Fibroblast of lung (primary cell): ENCODE measurements at regions not wholly inside any gene's neighbourhood (a gene's known extent, or its start where the extent isn't known, plus 50 kb on each side); places are given as distances from the start of the nearest gene placed in this dataset.

ENCODE experiments used
- DNase-seq, 2 donors: peaks; one replicate each; pipeline versions ENCODE4 v3.0.0 to v3.0.0-alpha.2; 2010; ENCODE audit warnings: low read depth in 2 of 2
- H2AFZ ChIP-seq: 2 replicates; pipeline ENCODE4 v1.5.1; 2012; ENCODE audit warnings: low read length, control low read depth, inconsistent platforms
- H3K27ac ChIP-seq: 2 replicates; pipeline ENCODE4 v1.5.1; 2011; ENCODE audit warnings: low read length, control low read depth; ENCODE audit not compliant: insufficient read depth
- H3K27me3 ChIP-seq: 2 replicates; pipeline ENCODE4 v1.5.1; 2011; ENCODE audit warnings: mild to moderate bottlenecking, low read length; ENCODE audit not compliant: control insufficient read depth, insufficient read depth
- H3K36me3 ChIP-seq: 2 replicates; pipeline ENCODE4 v1.5.1; 2011; ENCODE audit warnings: low read length; ENCODE audit not compliant: control insufficient read depth, insufficient read depth
- H3K4me1 ChIP-seq: 2 replicates; pipeline ENCODE4 v1.5.1; 2011; ENCODE audit warnings: low read length; ENCODE audit not compliant: control insufficient read depth, insufficient read depth; ENCODE audit errors: extremely low read depth
- H3K4me2 ChIP-seq: 2 replicates; pipeline ENCODE4 v1.5.1; 2011; ENCODE audit warnings: low read length, control low read depth; ENCODE audit not compliant: insufficient read depth; ENCODE audit errors: extremely low read depth
- H3K4me3 ChIP-seq, 4 experiments: fragments of 200-600 bp in 1 of 4; sonication (generic) in 1 of 4; replicated peaks in 1 of 4; 2 replicates each; pipeline ENCODE4 v1.5.1; 2011 to 2016; ENCODE audit warnings: low read length in 4 of 4, low read depth in 3 of 4, mild to moderate bottlenecking in 3 of 4, control low read depth in 2 of 4, inconsistent platforms in 1 of 4, mixed read lengths in 1 of 4; ENCODE audit not compliant: insufficient read depth in 1 of 4; ENCODE audit errors: control extremely low read depth in 1 of 4
- H3K79me2 ChIP-seq: 2 replicates; pipeline ENCODE4 v1.5.1; 2012; ENCODE audit warnings: mild to moderate bottlenecking, low read length, inconsistent platforms; ENCODE audit not compliant: control insufficient read depth, insufficient read depth
- H3K9ac ChIP-seq: 2 replicates; pipeline ENCODE4 v1.5.1; 2011; ENCODE audit warnings: mild to moderate bottlenecking, low read length, control low read depth; ENCODE audit not compliant: insufficient read depth
- H3K9me3 ChIP-seq: 2 replicates; pipeline ENCODE4 v1.5.1; 2012; ENCODE audit warnings: low read depth, low read length; ENCODE audit not compliant: control insufficient read depth, insufficient read depth
- H4K20me1 ChIP-seq: 2 replicates; pipeline ENCODE4 v1.5.1; 2011; ENCODE audit warnings: low read length; ENCODE audit not compliant: control insufficient read depth, insufficient read depth; ENCODE audit errors: extremely low read depth
- EZH2 ChIP-seq: IDR thresholded peaks from 2 replicates; pipeline ENCODE4 v1.5.1; 2012; ENCODE audit warnings: low read length, control low read depth, mild to moderate bottlenecking; ENCODE audit errors: missing control alignments
- TF ChIP-seq, protein P1 (sequence below), 2 donors: IDR thresholded peaks in 1 of 2; conservative IDR thresholded peaks in 1 of 2; 1 replicate in 1 of 2; 2 replicates in 1 of 2; pipeline ENCODE4 v1.5.1; 2011 to 2012; ENCODE audit warnings: low read length in 2 of 2, control low read depth in 1 of 2, inconsistent platforms in 1 of 2, low read depth in 1 of 2, mild to moderate bottlenecking in 1 of 2

DNA sequence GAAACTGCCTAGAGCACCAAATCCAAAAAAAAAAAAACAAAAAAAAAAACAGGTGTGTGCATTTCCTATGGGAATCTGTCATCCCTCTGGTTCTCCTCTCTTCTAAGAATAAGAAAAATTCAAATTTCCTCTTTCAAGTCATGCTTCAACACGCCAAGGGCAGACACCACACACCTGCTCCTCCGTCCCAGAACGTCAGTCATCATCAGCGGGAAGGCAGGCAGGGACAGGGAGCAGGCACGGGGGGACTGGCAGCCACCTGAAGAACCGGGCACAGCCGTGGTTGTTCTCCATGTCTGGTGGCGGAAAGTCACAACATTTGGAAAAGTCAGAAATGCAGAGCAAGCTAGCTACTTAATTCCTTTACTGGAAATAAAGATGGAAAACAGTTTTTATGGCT, 214.8 kb downstream of the IKZF2 start:
- H3K36me3 ChIP-seq: no peaks in the 10 kb centered on the region
- no peak overlapping the region for H3K4me3 ChIP-seq
- no peak overlapping the region for H2AFZ ChIP-seq
- no peaks in the 10 kb centered on the region for H3K9me3 ChIP-seq
- no peak for DNase-seq
- no peaks in the 10 kb centered on the region for H4K20me1 ChIP-seq
- no peak overlapping the region for H3K9ac ChIP-seq
- no peak overlapping the region for H3K4me2 ChIP-seq
- TF ChIP-seq, protein P1, sequence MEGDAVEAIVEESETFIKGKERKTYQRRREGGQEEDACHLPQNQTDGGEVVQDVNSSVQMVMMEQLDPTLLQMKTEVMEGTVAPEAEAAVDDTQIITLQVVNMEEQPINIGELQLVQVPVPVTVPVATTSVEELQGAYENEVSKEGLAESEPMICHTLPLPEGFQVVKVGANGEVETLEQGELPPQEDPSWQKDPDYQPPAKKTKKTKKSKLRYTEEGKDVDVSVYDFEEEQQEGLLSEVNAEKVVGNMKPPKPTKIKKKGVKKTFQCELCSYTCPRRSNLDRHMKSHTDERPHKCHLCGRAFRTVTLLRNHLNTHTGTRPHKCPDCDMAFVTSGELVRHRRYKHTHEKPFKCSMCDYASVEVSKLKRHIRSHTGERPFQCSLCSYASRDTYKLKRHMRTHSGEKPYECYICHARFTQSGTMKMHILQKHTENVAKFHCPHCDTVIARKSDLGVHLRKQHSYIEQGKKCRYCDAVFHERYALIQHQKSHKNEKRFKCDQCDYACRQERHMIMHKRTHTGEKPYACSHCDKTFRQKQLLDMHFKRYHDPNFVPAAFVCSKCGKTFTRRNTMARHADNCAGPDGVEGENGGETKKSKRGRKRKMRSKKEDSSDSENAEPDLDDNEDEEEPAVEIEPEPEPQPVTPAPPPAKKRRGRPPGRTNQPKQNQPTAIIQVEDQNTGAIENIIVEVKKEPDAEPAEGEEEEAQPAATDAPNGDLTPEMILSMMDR (conservative IDR thresholded peaks at IDR 0.05 in 1 of 2, IDR thresholded peaks at IDR 0.05 in 1 of 2; ENCODE audit: low read depth in 1 of 2, low read length in 2 of 2): no peak
- no peak for TF ChIP-seq EZH2
- H3K4me1 ChIP-seq: no peaks in the 10 kb centered on the region
- no peaks in the 10 kb centered on the region for H3K79me2 ChIP-seq
- H3K27me3 ChIP-seq: no peaks in the 10 kb centered on the region
- no peak overlapping the region for H3K27ac ChIP-seq

GRCh38 chr2:212935752-212936151, 215.7 kb downstream of the IKZF2 start:
- no peak overlapping the region for H3K4me2 ChIP-seq

GRCh38 chr2:212931271-212931670, 220.1 kb downstream of the IKZF2 start:
- H3K4me3 ChIP-seq: no peak overlapping the region
- TF ChIP-seq, protein P1 (conservative IDR thresholded peaks at IDR 0.05 in 1 of 2, IDR thresholded peaks at IDR 0.05 in 1 of 2; ENCODE audit: low read depth in 1 of 2, low read length in 2 of 2): no peak
- TF ChIP-seq EZH2: no peak
- no peaks in the 10 kb centered on the region for H4K20me1 ChIP-seq
- no peak overlapping the region for H2AFZ ChIP-seq
- no peaks in the 10 kb centered on the region for H3K79me2 ChIP-seq
- H3K4me1 ChIP-seq: no peaks in the 10 kb centered on the region
- H3K36me3 ChIP-seq: no peaks in the 10 kb centered on the region
- H3K9ac ChIP-seq: no peak overlapping the region
- no peak overlapping the region for H3K27ac ChIP-seq
- no peaks in the 10 kb centered on the region for H3K9me3 ChIP-seq
- no peaks in the 10 kb centered on the region for H3K27me3 ChIP-seq
- no peak for DNase-seq
- no peak overlapping the region for H3K4me2 ChIP-seq

More at GRCh38 chr2:212935752-212936151, 215.7 kb downstream of the IKZF2 start:
- H3K4me1 ChIP-seq: no peaks in the 10 kb centered on the region
- no peak for DNase-seq
- H3K27me3 ChIP-seq: no peaks in the 10 kb centered on the region
- H4K20me1 ChIP-seq: no peaks in the 10 kb centered on the region
- no peaks in the 10 kb centered on the region for H3K79me2 ChIP-seq
- no peak overlapping the region for H3K4me3 ChIP-seq
- H3K27ac ChIP-seq: no peak overlapping the region
- H3K9me3 ChIP-seq: no peaks in the 10 kb centered on the region
- H3K9ac ChIP-seq: no peak overlapping the region
- no peak overlapping the region for H2AFZ ChIP-seq
- TF ChIP-seq EZH2: no peak
- TF ChIP-seq, protein P1 (conservative IDR thresholded peaks at IDR 0.05 in 1 of 2, IDR thresholded peaks at IDR 0.05 in 1 of 2; ENCODE audit: low read depth in 1 of 2, low read length in 2 of 2): no peak
- no peaks in the 10 kb centered on the region for H3K36me3 ChIP-seq
